Neural cell (in vitro differentiated cells): ENCODE measurements at regions not wholly inside any gene's neighbourhood (a gene's known extent, or its start where the extent isn't known, plus 50 kb on each side); places are given as distances from the start of the nearest gene placed in this dataset.

Source experiments
- EP300 ChIP-seq: fragments of 450-650 bp; conservative IDR thresholded peaks from 2 replicates; pipeline ENCODE4 v1.6.1; 2014; ENCODE audit warnings: antibody characterized with exemption, mild to moderate bottlenecking, moderate library complexity; ENCODE audit not compliant: poor library complexity, severe bottlenecking
- EZH2 ChIP-seq: fragments of 200-600, 300-800 bp; shearing (Covaris generic), sonication (generic); IDR thresholded peaks from 2 replicates; pipeline ENCODE4 v1.6.1; 2014; ENCODE audit warnings: antibody characterized with exemption, low read length, borderline replicate concordance, mild to moderate bottlenecking; ENCODE audit not compliant: insufficient read depth, poor library complexity, severe bottlenecking
- MXI1 ChIP-seq: fragments of 450-650 bp; conservative IDR thresholded peaks from 2 replicates; pipeline ENCODE4 v1.6.1; 2014; ENCODE audit warnings: antibody characterized with exemption, mild to moderate bottlenecking; ENCODE audit not compliant: poor library complexity, severe bottlenecking
- POLR2AphosphoS5 ChIP-seq: IDR thresholded peaks from 2 replicates; pipeline ENCODE4 v1.6.1; 2012
- RAD21 ChIP-seq: fragments of 450-650 bp; conservative IDR thresholded peaks from 2 replicates; pipeline ENCODE4 v1.6.1; 2014; ENCODE audit warnings: antibody characterized with exemption, mild to moderate bottlenecking, moderate library complexity
- REST ChIP-seq: IDR thresholded peaks from 2 replicates; pipeline ENCODE4 v1.6.1; 2012; ENCODE audit warnings: borderline replicate concordance
- TAF1 ChIP-seq: IDR thresholded peaks from 2 replicates; pipeline ENCODE4 v1.6.1; 2012; ENCODE audit warnings: low read depth
- TF ChIP-seq, protein P1 (sequence below): fragments of 450-650 bp; IDR thresholded peaks from 2 replicates; pipeline ENCODE4 v1.5.1; 2014; ENCODE audit warnings: antibody characterized with exemption, mild to moderate bottlenecking, moderate library complexity; ENCODE audit not compliant: poor library complexity, severe bottlenecking

DNA sequence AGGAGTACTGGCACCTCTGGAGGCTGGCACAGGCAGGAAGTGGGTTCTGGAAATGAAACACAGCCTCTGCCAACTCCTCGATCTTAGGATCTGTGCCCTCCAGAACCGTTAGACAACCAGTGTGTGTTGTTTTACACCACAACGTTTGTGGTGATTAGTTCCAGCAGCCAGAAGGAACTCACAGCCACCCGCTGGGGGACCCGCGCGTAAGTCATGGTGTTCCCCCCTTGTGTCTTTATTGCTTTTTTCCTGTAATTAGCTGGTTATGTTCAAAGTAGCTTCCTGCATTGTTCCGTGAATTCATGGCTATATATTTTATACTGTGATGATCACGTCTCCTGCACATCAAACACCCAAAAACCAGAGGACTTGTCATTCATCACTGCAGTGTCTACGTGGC lies 117.4 kb downstream of the RNASET2 start:
- no peak for TF ChIP-seq REST
- TF ChIP-seq TAF1, result no peak
- TF ChIP-seq, protein P1, sequence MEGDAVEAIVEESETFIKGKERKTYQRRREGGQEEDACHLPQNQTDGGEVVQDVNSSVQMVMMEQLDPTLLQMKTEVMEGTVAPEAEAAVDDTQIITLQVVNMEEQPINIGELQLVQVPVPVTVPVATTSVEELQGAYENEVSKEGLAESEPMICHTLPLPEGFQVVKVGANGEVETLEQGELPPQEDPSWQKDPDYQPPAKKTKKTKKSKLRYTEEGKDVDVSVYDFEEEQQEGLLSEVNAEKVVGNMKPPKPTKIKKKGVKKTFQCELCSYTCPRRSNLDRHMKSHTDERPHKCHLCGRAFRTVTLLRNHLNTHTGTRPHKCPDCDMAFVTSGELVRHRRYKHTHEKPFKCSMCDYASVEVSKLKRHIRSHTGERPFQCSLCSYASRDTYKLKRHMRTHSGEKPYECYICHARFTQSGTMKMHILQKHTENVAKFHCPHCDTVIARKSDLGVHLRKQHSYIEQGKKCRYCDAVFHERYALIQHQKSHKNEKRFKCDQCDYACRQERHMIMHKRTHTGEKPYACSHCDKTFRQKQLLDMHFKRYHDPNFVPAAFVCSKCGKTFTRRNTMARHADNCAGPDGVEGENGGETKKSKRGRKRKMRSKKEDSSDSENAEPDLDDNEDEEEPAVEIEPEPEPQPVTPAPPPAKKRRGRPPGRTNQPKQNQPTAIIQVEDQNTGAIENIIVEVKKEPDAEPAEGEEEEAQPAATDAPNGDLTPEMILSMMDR, result no peak
- TF ChIP-seq POLR2AphosphoS5, result no peak
- no peak for TF ChIP-seq EP300
- no peak for TF ChIP-seq MXI1
- no peak for TF ChIP-seq RAD21
- no peak for TF ChIP-seq EZH2
